GM12892 (cell line): ENCODE measurements at regions not wholly inside any gene's neighbourhood (a gene's known extent, or its start where the extent isn't known, plus 50 kb on each side); places are given as distances from the start of the nearest gene placed in this dataset.

Experiments used
- POLR2A ChIP-seq: IDR thresholded peaks from 2 replicates; pipeline ENCODE4 v1.6.1; 2011; ENCODE audit warnings: low read depth, low read length, control low read depth
- POLR2AphosphoS5 ChIP-seq: IDR thresholded peaks from 2 replicates; pipeline ENCODE4 v1.6.1; 2011; ENCODE audit warnings: low read depth, low read length, control low read depth

GRCh38 chr15:39399600-39399999, 181.3 kb upstream of the THBS1 start:
- TF ChIP-seq POLR2AphosphoS5, result no peak
- TF ChIP-seq POLR2A, result no peak
